Peyer's patch (tissue), 4 donors: ENCODE measurements at regions not wholly inside any gene's neighbourhood (a gene's known extent, or its start where the extent isn't known, plus 50 kb on each side); places are given as distances from the start of the nearest gene placed in this dataset.

Source experiments
- DNase-seq, 3 donors: peaks; one replicate each; pipeline ENCODE4 v3.0.0-alpha.2; 2017 to 2019
- H3K27ac ChIP-seq, 4 donors: fragments of 200-600 bp; sonication (generic); one replicate each; pipeline ENCODE4 v1.5.1; 2016 to 2019
- H3K27me3 ChIP-seq, 2 donors: fragments of 200-600 bp; sonication (generic); one replicate each; pipeline ENCODE4 v1.5.1; 2019
- H3K36me3 ChIP-seq, 3 donors: fragments of 200-600 bp; sonication (generic); one replicate each; pipeline ENCODE4 v1.5.1; 2016 to 2019
- H3K4me1 ChIP-seq, 4 donors: fragments of 200-600 bp; sonication (generic); one replicate each; pipeline ENCODE4 v1.5.1; 2016 to 2019
- H3K4me3 ChIP-seq, 4 donors: fragments of 200-600 bp; sonication (generic); 1 replicate in 3 of 4; 2 replicates in 1 of 4; pipeline ENCODE4 v1.5.1; 2016 to 2019; ENCODE audit warnings: mild to moderate bottlenecking in 1 of 4
- H3K9me3 ChIP-seq, 4 donors: fragments of 200-600 bp; sonication (generic); one replicate each; pipeline ENCODE4 v1.5.1; 2016 to 2019; ENCODE audit warnings: mild to moderate bottlenecking in 1 of 4
- POLR2A ChIP-seq, 2 donors: fragments of 450-650 bp; IDR thresholded peaks; one replicate each; pipeline ENCODE4 v1.5.1; 2017; ENCODE audit warnings: antibody characterized with exemption in 2 of 2, mild to moderate bottlenecking in 2 of 2, moderate library complexity in 2 of 2
- TF ChIP-seq, protein P1 (sequence below), 6 experiments: fragments of 450-650 bp in 4 of 6; fragments of 200-600 bp in 2 of 6; sonication (generic) in 1 of 6; IDR thresholded peaks; one replicate each; pipeline ENCODE4 v1.5.1; 2017 to 2019; ENCODE audit warnings: antibody characterized with exemption in 6 of 6, mild to moderate bottlenecking in 3 of 6, moderate library complexity in 1 of 6

- Histone ChIP-seq H3K9me3 (no peaks in the 10 kb centered on the region), H3K27me3 (no peaks in the 10 kb centered on the region), H3K36me3 (no peaks in the 10 kb centered on the region), H3K4me1 (no peaks in the 10 kb centered on the region), H3K4me3 (no peak overlapping the region), H3K27ac (no peak overlapping the region)
- TF ChIP-seq, protein P1, sequence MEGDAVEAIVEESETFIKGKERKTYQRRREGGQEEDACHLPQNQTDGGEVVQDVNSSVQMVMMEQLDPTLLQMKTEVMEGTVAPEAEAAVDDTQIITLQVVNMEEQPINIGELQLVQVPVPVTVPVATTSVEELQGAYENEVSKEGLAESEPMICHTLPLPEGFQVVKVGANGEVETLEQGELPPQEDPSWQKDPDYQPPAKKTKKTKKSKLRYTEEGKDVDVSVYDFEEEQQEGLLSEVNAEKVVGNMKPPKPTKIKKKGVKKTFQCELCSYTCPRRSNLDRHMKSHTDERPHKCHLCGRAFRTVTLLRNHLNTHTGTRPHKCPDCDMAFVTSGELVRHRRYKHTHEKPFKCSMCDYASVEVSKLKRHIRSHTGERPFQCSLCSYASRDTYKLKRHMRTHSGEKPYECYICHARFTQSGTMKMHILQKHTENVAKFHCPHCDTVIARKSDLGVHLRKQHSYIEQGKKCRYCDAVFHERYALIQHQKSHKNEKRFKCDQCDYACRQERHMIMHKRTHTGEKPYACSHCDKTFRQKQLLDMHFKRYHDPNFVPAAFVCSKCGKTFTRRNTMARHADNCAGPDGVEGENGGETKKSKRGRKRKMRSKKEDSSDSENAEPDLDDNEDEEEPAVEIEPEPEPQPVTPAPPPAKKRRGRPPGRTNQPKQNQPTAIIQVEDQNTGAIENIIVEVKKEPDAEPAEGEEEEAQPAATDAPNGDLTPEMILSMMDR (IDR thresholded peaks at IDR 0.05), result no peak
- TF ChIP-seq POLR2A (IDR thresholded peaks at IDR 0.05), result no peak
- DNase-seq, result no peak
Observed at GRCh38 chr1:168903237-168903830, 174.3 kb upstream of the DPT start.

DNA sequence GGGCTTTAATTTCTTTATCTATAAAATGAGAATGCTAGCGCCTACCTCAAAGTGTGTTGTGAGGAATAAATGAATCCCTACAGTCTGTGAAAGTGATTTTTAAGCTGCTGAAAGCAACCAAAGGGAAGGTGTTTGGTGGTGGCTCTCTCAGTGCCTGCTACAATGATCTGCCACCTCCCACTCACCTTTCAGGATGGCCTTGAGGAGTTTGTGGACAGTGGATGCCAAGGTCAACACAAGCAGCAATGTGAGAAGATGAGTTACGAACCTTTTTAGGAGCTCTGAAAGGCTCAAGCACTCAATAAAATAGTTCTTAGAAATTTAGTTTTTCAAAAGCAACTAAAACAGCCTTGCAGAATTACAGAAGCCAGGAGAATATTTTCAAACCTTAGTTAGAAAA lies 176.6 kb upstream of the DPT start:
- Histone ChIP-seq H3K9me3 (no peaks in the 10 kb centered on the region), H3K36me3 (no peaks in the 10 kb centered on the region), H3K27ac (no peak overlapping the region), H3K4me3 (no peak overlapping the region), H3K27me3 (no peaks in the 10 kb centered on the region), H3K4me1 (no peaks in the 10 kb centered on the region)
- TF ChIP-seq, protein P1 (IDR thresholded peaks at IDR 0.05), result no peak
- no peak for TF ChIP-seq POLR2A (IDR thresholded peaks at IDR 0.05)
- DNase-seq, result no peak

GRCh38 chr1:168906367-168906766 lies 177.4 kb upstream of the DPT start:
- Histone ChIP-seq H3K9me3 (no peaks in the 10 kb centered on the region), H3K27ac (no peak overlapping the region), H3K4me1 (no peaks in the 10 kb centered on the region), H3K36me3 (no peaks in the 10 kb centered on the region), H3K4me3 (no peak overlapping the region), H3K27me3 (no peaks in the 10 kb centered on the region)
- TF ChIP-seq POLR2A (IDR thresholded peaks at IDR 0.05), result no peak
- TF ChIP-seq, protein P1 (IDR thresholded peaks at IDR 0.05), result no peak
- DNase-seq, result no peak

DNA sequence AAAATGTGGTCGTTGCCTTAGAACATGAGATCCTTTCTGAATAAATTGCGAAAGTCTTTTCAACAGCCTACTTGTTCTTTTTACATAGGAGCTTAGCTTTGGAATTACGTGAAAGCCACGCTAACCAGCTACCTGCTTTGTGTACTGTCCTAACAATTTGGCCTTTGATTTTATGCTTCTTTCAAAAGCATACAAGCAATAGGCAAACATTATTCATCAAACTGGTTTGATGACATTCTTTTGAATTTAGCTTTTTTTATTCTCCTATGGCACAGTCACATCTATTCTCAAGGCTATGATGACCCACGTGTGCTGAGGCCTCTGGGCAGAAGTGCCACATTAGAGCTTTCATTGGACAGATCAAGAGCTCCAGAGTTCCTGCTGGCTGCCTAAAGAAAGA lies 178.0 kb upstream of the DPT start:
- no peak for TF ChIP-seq POLR2A (IDR thresholded peaks at IDR 0.05)
- TF ChIP-seq, protein P1 (IDR thresholded peaks at IDR 0.05), result no peak
- no peak overlapping the region for H3K27ac ChIP-seq
- no peaks in the 10 kb centered on the region for H3K27me3 ChIP-seq
- no peak overlapping the region for H3K4me3 ChIP-seq
- no peaks in the 10 kb centered on the region for H3K4me1 ChIP-seq
- no peak for DNase-seq
- no peaks in the 10 kb centered on the region for H3K9me3 ChIP-seq
- H3K36me3 ChIP-seq, result no peaks in the 10 kb centered on the region

DNA sequence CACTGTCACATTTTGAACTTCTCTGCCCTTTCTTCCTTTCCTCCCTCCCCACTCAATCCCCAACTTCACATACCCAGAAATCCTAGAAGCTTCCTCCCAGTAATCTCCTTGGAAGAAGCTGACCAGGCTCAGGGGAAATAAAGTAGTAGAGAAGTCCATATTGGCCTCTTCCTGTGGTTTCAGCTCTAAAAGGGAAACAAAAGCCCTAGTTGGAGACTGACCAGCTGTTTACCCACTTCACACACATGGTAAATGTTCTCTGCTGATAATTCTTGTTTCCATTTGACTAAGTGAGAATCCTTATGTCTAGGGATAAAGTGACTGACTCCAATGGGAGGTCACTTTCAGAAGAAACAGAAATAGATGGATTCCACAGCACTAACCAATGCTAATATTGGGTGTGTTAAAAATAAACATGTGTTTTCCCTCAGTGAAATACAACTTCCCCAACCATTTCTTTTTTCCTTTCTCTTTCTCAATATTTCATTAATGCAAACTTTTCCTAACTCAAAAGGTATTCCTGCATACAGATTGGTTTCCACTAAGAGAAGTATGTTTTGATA lies 178.9 kb upstream of the DPT start:
- DNase-seq, result no peak
- H3K4me3 ChIP-seq, result no peak overlapping the region
- H3K27me3 ChIP-seq, result no peaks in the 10 kb centered on the region
- TF ChIP-seq, protein P1 (IDR thresholded peaks at IDR 0.05), result no peak
- TF ChIP-seq POLR2A (IDR thresholded peaks at IDR 0.05), result no peak
- no peak overlapping the region for H3K27ac ChIP-seq
- no peaks in the 10 kb centered on the region for H3K9me3 ChIP-seq
- H3K4me1 ChIP-seq, result no peaks in the 10 kb centered on the region
- H3K36me3 ChIP-seq, result no peaks in the 10 kb centered on the region
